ENCODE measurements at regions not wholly inside any gene's neighbourhood (a gene's known extent, or its start where the extent isn't known, plus 50 kb on each side); places are given as distances from the start of the nearest gene placed in this dataset.

GRCh38 chr3:187954873-187955586, 198.9 kb upstream of the LPP start:
- TF ChIP-seq, protein P1, sequence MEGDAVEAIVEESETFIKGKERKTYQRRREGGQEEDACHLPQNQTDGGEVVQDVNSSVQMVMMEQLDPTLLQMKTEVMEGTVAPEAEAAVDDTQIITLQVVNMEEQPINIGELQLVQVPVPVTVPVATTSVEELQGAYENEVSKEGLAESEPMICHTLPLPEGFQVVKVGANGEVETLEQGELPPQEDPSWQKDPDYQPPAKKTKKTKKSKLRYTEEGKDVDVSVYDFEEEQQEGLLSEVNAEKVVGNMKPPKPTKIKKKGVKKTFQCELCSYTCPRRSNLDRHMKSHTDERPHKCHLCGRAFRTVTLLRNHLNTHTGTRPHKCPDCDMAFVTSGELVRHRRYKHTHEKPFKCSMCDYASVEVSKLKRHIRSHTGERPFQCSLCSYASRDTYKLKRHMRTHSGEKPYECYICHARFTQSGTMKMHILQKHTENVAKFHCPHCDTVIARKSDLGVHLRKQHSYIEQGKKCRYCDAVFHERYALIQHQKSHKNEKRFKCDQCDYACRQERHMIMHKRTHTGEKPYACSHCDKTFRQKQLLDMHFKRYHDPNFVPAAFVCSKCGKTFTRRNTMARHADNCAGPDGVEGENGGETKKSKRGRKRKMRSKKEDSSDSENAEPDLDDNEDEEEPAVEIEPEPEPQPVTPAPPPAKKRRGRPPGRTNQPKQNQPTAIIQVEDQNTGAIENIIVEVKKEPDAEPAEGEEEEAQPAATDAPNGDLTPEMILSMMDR (conservative IDR thresholded peaks at IDR 0.05; ENCODE audit: low read length) = 0 out of 2 replicates have a peak, but pooled peaks have one; percentile 21
- no peak for TF ChIP-seq EZH2phosphoT487 (IDR thresholded peaks at IDR 0.05; ENCODE audit: borderline replicate concordance, low read depth, low read length)
